WTC11 (cell line): ENCODE measurements at regions not wholly inside any gene's neighbourhood (a gene's known extent, or its start where the extent isn't known, plus 50 kb on each side); places are given as distances from the start of the nearest gene placed in this dataset.

Experiments
- ATAC-seq: fragments of 200-7000 bp; cut with Tn5 transposase; 2 replicates; pipeline ENCODE4 v1.10.0; 2021; ENCODE audit warnings: mild to moderate bottlenecking, moderate library complexity
- CTCF ChIA-PET: fragments of 300-600 bp; sonication (Branson Sonifier 250); formaldehyde crosslinking; loops from one replicate; lab custom pipeline; 2021; ENCODE audit warnings: antibody characterized with exemption; lab: Charles Lee
- POLR2A ChIA-PET: fragments of 350-600 bp; sonication (Branson Sonifier 250); formaldehyde crosslinking; loops from one replicate; lab custom pipeline; 2021; ENCODE audit warnings: antibody characterized with exemption; lab: Charles Lee
- DNase-seq: peaks from one replicate; pipeline ENCODE4 v3.0.0; 2021; ENCODE audit warnings: low spot score
- H3K27ac Mint-ChIP-seq: 2 replicates; pipeline ENCODE4 v1.8.0; 2021; ENCODE audit warnings: mixed read lengths
- H3K27me3 Mint-ChIP-seq: 2 replicates; pipeline ENCODE4 v1.8.0; 2021; ENCODE audit warnings: low read depth, mild to moderate bottlenecking, moderate library complexity, mixed read lengths
- H3K36me3 Mint-ChIP-seq: 2 replicates; pipeline ENCODE4 v1.8.0; 2021; ENCODE audit warnings: mixed read lengths
- H3K4me1 Mint-ChIP-seq: 2 replicates; pipeline ENCODE4 v1.8.0; 2022; ENCODE audit warnings: mixed read lengths
- H3K4me3 Mint-ChIP-seq: 2 replicates; pipeline ENCODE4 v1.8.0; 2021; ENCODE audit warnings: mild to moderate bottlenecking, moderate library complexity, mixed read lengths
- H3K9me3 Mint-ChIP-seq: 2 replicates; pipeline ENCODE4 v1.8.0; 2021; ENCODE audit warnings: mixed read lengths
- ELF4 ChIP-seq: sonication (generic); formaldehyde crosslinking; IDR thresholded peaks from 2 replicates; pipeline ENCODE4 v1.8.1; 2022; ENCODE audit warnings: low read depth, mild to moderate bottlenecking, moderate library complexity, missing genetic modification reagents
- ESRRA ChIP-seq: sonication (generic); formaldehyde crosslinking; IDR thresholded peaks from 2 replicates; pipeline ENCODE4 v1.8.1; 2022; ENCODE audit warnings: mild to moderate bottlenecking, missing genetic modification reagents, borderline replicate concordance
- PRRX2 ChIP-seq: fragments of 250-450 bp; sonication (Bioruptor Pico); IDR thresholded peaks from 2 replicates; pipeline ENCODE4 v1.8.0; 2021; ENCODE audit warnings: mild to moderate bottlenecking
- RELA ChIP-seq: sonication (generic); formaldehyde crosslinking; IDR thresholded peaks from 2 replicates; pipeline ENCODE4 v1.8.1; 2022; ENCODE audit warnings: missing genetic modification reagents, mild to moderate bottlenecking, borderline replicate concordance
- SMAD4 ChIP-seq: sonication (generic); formaldehyde crosslinking; IDR thresholded peaks from 2 replicates; pipeline ENCODE4 v1.8.0; 2022; ENCODE audit warnings: mild to moderate bottlenecking, missing genetic modification reagents
- TP53 ChIP-seq: sonication (generic); formaldehyde crosslinking; IDR thresholded peaks from 2 replicates; pipeline ENCODE4 v1.8.1; 2023; ENCODE audit warnings: mild to moderate bottlenecking, missing genetic modification reagents
- ZNF121 ChIP-seq: sonication (generic); formaldehyde crosslinking; IDR thresholded peaks from 2 replicates; pipeline ENCODE4 v1.8.0; 2023; ENCODE audit warnings: missing genetic modification reagents
- ZNF671 ChIP-seq: fragments of 250-450 bp; sonication (Bioruptor Pico); IDR thresholded peaks from 2 replicates; pipeline ENCODE4 v1.8.0; 2021; ENCODE audit warnings: mild to moderate bottlenecking
- TF ChIP-seq, protein P1 (sequence below): fragments of 250-450 bp; sonication (Bioruptor Pico); IDR thresholded peaks from 2 replicates; pipeline ENCODE4 v1.9.0; 2021; ENCODE audit warnings: mild to moderate bottlenecking
- TF ChIP-seq, protein P2 (sequence below): sonication (generic); formaldehyde crosslinking; IDR thresholded peaks from 2 replicates; pipeline ENCODE4 v1.8.0; 2022; ENCODE audit warnings: mild to moderate bottlenecking, missing genetic modification reagents
- TF ChIP-seq, protein P3 (sequence below): sonication (generic); formaldehyde crosslinking; IDR thresholded peaks from 2 replicates; pipeline ENCODE4 v1.8.1; 2023; ENCODE audit warnings: mild to moderate bottlenecking, missing genetic modification reagents
- TF ChIP-seq, protein P4 (sequence below): sonication (generic); formaldehyde crosslinking; IDR thresholded peaks from 2 replicates; pipeline ENCODE4 v1.8.1; 2022; ENCODE audit warnings: low read depth, mild to moderate bottlenecking, moderate library complexity, missing genetic modification reagents, borderline replicate concordance
- TF ChIP-seq, protein P5 (sequence below): sonication (generic); formaldehyde crosslinking; IDR thresholded peaks from 2 replicates; pipeline ENCODE4 v1.8.0; 2022; ENCODE audit warnings: mild to moderate bottlenecking, missing genetic modification reagents
- TF ChIP-seq, protein P6 (sequence below): fragments of 250-450 bp; sonication (Bioruptor Pico); IDR thresholded peaks from 2 replicates; pipeline ENCODE4 v1.9.0; 2021; ENCODE audit warnings: moderate library complexity, mild to moderate bottlenecking, inconsistent platforms, borderline replicate concordance
- TF ChIP-seq, protein P7 (sequence below): fragments of 200-600 bp; IDR thresholded peaks from 2 replicates; pipeline ENCODE4 v1.8.0; 2022; ENCODE audit warnings: antibody characterized with exemption
- TF ChIP-seq, protein P8 (sequence below): fragments of 250-450 bp; sonication (Bioruptor Pico); conservative IDR thresholded peaks from 2 replicates; pipeline ENCODE4 v1.9.0; 2021; ENCODE audit warnings: mild to moderate bottlenecking
- TF ChIP-seq, protein P9 (sequence below): sonication (generic); formaldehyde crosslinking; IDR thresholded peaks from 2 replicates; pipeline ENCODE4 v1.8.1; 2023; ENCODE audit warnings: mild to moderate bottlenecking, missing genetic modification reagents, moderate library complexity

DNA sequence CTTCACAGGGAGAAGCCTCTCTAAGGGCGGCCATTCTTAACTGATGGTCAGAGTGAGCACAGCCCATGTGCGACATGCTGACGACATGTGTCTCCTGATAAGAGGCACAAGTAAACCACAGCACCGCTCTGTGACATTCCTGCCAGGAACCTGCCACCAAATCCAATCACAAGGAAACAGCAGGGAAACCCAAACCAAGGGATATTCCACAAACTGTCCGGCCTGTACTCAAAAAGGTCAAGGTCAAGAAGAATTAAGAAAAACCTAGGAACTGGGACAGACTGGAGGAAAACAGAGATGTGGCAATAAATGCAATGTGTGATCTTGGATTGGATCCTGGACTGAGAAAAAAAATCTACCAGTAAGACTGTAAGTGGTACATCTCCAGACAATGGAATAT lies 91.9 kb downstream of the SYNE3 start (continued):
- TF ChIP-seq, protein P1, sequence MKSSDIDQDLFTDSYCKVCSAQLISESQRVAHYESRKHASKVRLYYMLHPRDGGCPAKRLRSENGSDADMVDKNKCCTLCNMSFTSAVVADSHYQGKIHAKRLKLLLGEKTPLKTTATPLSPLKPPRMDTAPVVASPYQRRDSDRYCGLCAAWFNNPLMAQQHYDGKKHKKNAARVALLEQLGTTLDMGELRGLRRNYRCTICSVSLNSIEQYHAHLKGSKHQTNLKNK (CRISPR knock-in tag): no peak
- TF ChIP-seq, protein P2, sequence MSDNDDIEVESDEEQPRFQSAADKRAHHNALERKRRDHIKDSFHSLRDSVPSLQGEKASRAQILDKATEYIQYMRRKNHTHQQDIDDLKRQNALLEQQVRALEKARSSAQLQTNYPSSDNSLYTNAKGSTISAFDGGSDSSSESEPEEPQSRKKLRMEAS (CRISPR knock-in tag): no peak
- TF ChIP-seq, protein P3, sequence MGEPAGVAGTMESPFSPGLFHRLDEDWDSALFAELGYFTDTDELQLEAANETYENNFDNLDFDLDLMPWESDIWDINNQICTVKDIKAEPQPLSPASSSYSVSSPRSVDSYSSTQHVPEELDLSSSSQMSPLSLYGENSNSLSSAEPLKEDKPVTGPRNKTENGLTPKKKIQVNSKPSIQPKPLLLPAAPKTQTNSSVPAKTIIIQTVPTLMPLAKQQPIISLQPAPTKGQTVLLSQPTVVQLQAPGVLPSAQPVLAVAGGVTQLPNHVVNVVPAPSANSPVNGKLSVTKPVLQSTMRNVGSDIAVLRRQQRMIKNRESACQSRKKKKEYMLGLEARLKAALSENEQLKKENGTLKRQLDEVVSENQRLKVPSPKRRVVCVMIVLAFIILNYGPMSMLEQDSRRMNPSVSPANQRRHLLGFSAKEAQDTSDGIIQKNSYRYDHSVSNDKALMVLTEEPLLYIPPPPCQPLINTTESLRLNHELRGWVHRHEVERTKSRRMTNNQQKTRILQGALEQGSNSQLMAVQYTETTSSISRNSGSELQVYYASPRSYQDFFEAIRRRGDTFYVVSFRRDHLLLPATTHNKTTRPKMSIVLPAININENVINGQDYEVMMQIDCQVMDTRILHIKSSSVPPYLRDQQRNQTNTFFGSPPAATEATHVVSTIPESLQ (CRISPR knock-in tag): no peak
- TF ChIP-seq ELF4 (no peak), SMAD4 (no peak), TP53 (CRISPR knock-in tag) (no peak), ZNF671 (CRISPR knock-in tag) (no peak)
- TF ChIP-seq, protein P4, sequence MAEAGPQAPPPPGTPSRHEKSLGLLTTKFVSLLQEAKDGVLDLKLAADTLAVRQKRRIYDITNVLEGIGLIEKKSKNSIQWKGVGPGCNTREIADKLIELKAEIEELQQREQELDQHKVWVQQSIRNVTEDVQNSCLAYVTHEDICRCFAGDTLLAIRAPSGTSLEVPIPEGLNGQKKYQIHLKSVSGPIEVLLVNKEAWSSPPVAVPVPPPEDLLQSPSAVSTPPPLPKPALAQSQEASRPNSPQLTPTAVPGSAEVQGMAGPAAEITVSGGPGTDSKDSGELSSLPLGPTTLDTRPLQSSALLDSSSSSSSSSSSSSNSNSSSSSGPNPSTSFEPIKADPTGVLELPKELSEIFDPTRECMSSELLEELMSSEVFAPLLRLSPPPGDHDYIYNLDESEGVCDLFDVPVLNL (CRISPR knock-in tag): no peak
- TF ChIP-seq, protein P5, sequence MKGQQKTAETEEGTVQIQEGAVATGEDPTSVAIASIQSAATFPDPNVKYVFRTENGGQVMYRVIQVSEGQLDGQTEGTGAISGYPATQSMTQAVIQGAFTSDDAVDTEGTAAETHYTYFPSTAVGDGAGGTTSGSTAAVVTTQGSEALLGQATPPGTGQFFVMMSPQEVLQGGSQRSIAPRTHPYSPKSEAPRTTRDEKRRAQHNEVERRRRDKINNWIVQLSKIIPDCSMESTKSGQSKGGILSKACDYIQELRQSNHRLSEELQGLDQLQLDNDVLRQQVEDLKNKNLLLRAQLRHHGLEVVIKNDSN: no peak

DNA sequence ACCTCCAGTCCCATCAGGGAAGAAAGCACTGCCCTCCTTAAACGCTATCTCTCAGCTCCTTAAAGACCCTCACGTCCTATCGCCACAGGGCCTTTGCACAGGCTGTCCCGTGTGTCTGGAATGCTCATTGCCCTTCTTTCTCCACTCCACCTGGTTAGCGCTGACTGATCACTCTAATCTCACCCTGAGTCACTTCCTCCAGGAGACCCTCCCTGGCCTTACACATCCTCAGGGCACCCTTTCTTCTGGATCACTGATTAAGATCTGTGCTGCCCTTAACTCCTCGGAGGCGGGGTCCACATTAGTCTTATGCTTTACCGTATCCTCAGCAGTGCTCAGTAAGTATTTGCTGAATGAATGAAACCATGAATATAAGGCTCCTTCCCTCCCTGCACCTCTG lies 94.7 kb downstream of the SYNE3 start:
- TF ChIP-seq, protein P6, sequence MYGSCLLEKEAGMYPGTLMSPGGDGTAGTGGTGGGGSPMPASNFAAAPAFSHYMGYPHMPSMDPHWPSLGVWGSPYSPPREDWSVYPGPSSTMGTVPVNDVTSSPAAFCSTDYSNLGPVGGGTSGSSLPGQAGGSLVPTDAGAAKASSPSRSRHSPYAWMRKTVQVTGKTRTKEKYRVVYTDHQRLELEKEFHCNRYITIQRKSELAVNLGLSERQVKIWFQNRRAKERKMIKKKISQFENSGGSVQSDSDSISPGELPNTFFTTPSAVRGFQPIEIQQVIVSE (CRISPR knock-in tag): no peak
- TF ChIP-seq, protein P7, sequence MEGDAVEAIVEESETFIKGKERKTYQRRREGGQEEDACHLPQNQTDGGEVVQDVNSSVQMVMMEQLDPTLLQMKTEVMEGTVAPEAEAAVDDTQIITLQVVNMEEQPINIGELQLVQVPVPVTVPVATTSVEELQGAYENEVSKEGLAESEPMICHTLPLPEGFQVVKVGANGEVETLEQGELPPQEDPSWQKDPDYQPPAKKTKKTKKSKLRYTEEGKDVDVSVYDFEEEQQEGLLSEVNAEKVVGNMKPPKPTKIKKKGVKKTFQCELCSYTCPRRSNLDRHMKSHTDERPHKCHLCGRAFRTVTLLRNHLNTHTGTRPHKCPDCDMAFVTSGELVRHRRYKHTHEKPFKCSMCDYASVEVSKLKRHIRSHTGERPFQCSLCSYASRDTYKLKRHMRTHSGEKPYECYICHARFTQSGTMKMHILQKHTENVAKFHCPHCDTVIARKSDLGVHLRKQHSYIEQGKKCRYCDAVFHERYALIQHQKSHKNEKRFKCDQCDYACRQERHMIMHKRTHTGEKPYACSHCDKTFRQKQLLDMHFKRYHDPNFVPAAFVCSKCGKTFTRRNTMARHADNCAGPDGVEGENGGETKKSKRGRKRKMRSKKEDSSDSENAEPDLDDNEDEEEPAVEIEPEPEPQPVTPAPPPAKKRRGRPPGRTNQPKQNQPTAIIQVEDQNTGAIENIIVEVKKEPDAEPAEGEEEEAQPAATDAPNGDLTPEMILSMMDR: no peak
- TF ChIP-seq ELF4 (no peak), RELA (CRISPR knock-in tag) (no peak)
- TF ChIP-seq, all 79 proteins: peak for 0
- no peaks in the 10 kb centered on the region for H3K4me1 Mint-ChIP-seq
- CTCF ChIA-PET: no interaction called here

DNA sequence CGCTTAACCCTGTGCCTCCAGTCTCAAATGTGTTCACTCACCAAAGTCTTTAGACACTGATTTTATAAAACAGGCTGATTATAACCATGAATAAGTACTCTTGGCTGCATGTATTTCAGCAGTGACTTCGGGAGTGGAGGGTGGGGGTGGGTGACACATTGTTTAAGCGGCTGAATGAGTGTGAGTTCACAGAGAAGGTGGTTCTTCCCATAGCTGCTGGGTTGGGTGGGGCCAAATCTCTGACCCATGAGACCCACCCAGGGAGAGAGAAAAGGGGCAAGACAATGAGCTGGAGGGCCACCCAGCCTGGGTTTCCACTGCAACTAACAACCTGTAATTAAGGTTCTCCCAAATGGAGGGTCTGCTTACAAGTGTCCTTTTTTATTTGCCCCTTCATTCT lies 96.4 kb downstream of the SYNE3 start:
- POLR2A ChIA-PET: no interaction called here
- no peak for DNase-seq
- no peaks in the 10 kb centered on the region for H3K4me1 Mint-ChIP-seq
- CTCF ChIA-PET: no interaction called here
- TF ChIP-seq, protein P2 (CRISPR knock-in tag): no peak
- H3K36me3 Mint-ChIP-seq: no peaks in the 10 kb centered on the region
- ATAC-seq: no peak
- peaks cover 18% of the 10 kb centered on the region for H3K9me3 Mint-ChIP-seq
- peaks cover 9% of the 10 kb centered on the region for H3K27me3 Mint-ChIP-seq
- no peak overlapping the region for H3K27ac Mint-ChIP-seq
- H3K4me3 Mint-ChIP-seq: no peak overlapping the region

More for the DNA sequence above, 94.7 kb downstream of the SYNE3 start:
- peaks cover 9% of the 10 kb centered on the region for H3K27me3 Mint-ChIP-seq
- POLR2A ChIA-PET: no interaction called here
- no peaks in the 10 kb centered on the region for H3K36me3 Mint-ChIP-seq
- no peak for DNase-seq
- H3K9me3 Mint-ChIP-seq: peaks cover 18% of the 10 kb centered on the region
- H3K27ac Mint-ChIP-seq: no peak overlapping the region
- H3K4me3 Mint-ChIP-seq: no peak overlapping the region
- no peak for ATAC-seq

DNA sequence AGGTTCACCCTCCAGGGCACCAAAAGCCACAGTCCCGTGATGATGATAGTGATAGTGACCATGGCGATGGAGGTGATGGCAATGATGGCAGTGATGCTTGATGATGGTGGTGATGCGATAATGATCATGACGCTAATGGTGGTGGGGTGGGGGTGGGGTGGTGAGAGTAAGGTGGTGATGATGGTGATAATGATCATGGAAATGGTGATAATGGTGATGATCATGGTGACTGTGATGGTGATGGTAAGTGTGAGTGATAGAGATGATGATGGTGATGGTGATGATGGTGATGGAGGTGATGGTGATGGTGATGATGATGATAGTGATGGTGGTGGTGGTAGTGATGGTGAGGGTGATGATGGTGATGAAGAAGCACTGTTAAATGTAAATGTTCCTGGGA lies 96.9 kb downstream of the SYNE3 start:
- POLR2A ChIA-PET: no interaction called here
- no peak overlapping the region for H3K27ac Mint-ChIP-seq
- TF ChIP-seq, protein P8, sequence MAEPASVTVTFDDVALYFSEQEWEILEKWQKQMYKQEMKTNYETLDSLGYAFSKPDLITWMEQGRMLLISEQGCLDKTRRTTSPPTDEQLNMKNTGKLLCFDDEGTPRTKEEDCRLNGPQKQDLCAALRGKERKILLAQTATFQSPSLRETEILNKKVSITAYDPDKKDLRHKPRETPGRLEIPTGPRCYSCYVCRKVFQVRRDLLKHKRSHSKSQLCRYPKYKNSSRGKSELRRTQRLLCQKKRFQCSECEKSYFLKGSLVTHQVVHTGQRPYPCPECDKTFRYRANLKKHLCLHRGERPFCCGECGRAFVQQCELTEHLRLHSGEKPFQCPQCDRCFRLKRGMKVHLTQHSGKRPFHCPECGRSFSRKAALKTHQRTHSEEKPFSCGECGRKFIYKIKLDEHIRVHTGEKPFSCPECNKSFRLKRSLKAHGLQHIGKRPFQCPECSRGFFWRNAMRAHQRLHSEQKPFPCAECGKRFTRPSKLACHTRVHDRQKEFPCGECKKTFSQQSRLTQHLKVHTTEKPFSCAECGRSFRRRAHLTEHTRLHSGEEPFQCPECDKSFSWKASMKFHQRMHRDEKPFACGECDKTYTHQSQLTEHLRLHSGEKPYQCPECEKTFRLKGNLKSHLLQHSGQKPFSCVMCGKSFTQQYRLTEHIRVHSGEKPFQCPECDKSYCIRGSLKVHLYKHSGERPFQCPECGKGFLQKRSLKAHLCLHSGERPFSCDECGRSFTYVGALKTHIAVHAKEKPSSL: no peak
- TF ChIP-seq PRRX2 (CRISPR knock-in tag) (no peak), ZNF121 (CRISPR knock-in tag) (no peak), ESRRA (CRISPR knock-in tag) (no peak)
- TF ChIP-seq, protein P9, sequence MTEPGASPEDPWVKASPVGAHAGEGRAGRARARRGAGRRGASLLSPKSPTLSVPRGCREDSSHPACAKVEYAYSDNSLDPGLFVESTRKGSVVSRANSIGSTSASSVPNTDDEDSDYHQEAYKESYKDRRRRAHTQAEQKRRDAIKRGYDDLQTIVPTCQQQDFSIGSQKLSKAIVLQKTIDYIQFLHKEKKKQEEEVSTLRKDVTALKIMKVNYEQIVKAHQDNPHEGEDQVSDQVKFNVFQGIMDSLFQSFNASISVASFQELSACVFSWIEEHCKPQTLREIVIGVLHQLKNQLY (CRISPR knock-in tag): no peak

More for the DNA sequence above, 96.9 kb downstream of the SYNE3 start:
- H3K9me3 Mint-ChIP-seq: peaks cover 18% of the 10 kb centered on the region
- no peaks in the 10 kb centered on the region for H3K36me3 Mint-ChIP-seq
- no peaks in the 10 kb centered on the region for H3K4me1 Mint-ChIP-seq
- CTCF ChIA-PET: no interaction called here
- DNase-seq (no peak), ATAC-seq (no peak)
- no peak overlapping the region for H3K4me3 Mint-ChIP-seq
- peaks cover 9% of the 10 kb centered on the region for H3K27me3 Mint-ChIP-seq
